Uterus (tissue), 2 donors: ENCODE measurements at regions not wholly inside any gene's neighbourhood (a gene's known extent, or its start where the extent isn't known, plus 50 kb on each side); places are given as distances from the start of the nearest gene placed in this dataset.

ENCODE experiments used
- POLR2A ChIP-seq, 2 donors: fragments of 450-650 bp; IDR thresholded peaks; one replicate each; pipeline ENCODE4 v1.6.1; 2016; ENCODE audit warnings: antibody characterized with exemption in 2 of 2, mild to moderate bottlenecking in 1 of 2, moderate library complexity in 1 of 2
- TF ChIP-seq, protein P1 (sequence below), 4 experiments: fragments of 200-600 bp in 2 of 4; fragments of 450-650 bp in 2 of 4; sonication (generic) in 2 of 4; IDR thresholded peaks; one replicate each; pipeline ENCODE4 v1.5.1; 2016 to 2019; ENCODE audit warnings: antibody characterized with exemption in 4 of 4, mild to moderate bottlenecking in 2 of 4, moderate library complexity in 1 of 4

DNA sequence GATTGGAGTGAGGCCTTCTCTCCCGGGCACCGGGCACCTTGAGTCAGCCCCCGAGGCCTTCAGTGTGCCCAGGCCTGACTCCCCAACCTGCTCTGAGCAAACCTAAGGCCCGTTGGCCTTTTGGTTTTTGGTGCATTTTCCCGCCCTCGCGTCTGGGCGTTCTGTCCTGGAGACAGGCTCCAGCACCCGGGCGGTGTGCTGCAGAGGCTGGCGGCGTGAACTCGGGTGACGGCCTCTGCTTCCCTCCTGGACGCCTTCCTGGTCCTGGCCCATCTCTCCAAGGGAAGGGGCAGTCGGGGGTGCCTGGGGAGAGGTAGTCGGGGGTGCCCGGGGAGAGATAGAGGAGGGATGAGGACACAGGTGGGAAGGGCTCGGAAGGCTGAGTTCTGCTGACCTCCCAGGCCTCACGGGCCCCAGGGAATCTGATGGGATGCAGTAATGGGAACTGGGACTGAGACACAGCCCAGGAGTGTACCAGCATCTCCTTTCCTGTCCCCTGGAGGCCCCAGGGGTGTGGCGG is 1326.4 kb downstream of the BRD1 start:
- TF ChIP-seq, protein P1, sequence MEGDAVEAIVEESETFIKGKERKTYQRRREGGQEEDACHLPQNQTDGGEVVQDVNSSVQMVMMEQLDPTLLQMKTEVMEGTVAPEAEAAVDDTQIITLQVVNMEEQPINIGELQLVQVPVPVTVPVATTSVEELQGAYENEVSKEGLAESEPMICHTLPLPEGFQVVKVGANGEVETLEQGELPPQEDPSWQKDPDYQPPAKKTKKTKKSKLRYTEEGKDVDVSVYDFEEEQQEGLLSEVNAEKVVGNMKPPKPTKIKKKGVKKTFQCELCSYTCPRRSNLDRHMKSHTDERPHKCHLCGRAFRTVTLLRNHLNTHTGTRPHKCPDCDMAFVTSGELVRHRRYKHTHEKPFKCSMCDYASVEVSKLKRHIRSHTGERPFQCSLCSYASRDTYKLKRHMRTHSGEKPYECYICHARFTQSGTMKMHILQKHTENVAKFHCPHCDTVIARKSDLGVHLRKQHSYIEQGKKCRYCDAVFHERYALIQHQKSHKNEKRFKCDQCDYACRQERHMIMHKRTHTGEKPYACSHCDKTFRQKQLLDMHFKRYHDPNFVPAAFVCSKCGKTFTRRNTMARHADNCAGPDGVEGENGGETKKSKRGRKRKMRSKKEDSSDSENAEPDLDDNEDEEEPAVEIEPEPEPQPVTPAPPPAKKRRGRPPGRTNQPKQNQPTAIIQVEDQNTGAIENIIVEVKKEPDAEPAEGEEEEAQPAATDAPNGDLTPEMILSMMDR (IDR thresholded peaks at IDR 0.05) = no peak
- no peak for TF ChIP-seq POLR2A (IDR thresholded peaks at IDR 0.05)
